ENCODE measurements at regions not wholly inside any gene's neighbourhood (a gene's known extent, or its start where the extent isn't known, plus 50 kb on each side); places are given as distances from the start of the nearest gene placed in this dataset.
"Not testable (repeated sequence)": the region's sequence is repeated elsewhere in the genome, so short reads cannot be mapped to it uniquely, and the experiment has no call there.

DNA sequence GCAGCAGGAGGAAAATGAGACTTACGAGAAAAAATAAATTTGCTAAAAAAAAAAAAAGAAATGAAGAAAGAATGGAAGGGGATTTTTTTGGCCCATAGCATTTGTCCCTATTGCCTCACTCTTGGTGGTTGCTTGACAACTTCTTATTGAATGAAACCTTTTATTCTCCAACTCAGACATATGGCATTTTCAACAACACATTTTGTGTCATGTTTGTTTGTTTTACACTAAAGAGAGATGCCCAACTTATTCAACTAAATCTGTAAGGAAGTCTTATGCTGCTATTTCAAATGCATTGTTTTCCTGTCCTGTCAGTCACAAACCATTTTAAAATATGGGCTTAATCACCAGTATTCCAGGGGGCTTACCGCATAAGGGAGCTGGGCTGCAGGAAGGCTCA is 409.1 kb upstream of the TENM3 start:
- 94 to 100% methylated on average over 2 of the region's 2 CpGs for WGBS, 2 experiments (ENCODE audit: insufficient coverage in 2 of 2)
- Histone ChIP-seq H3K36me3 (ENCODE audit: control insufficient read depth, insufficient read depth, low read length) (no peaks in the 10 kb centered on the region), H3K27ac (ENCODE audit: low read depth, low read length, severe bottlenecking) (no peak overlapping the region), H3K9me3 (ENCODE audit: control insufficient read depth, low read length) (no peaks in the 10 kb centered on the region), H3K4me3 (ENCODE audit: extremely low read depth, insufficient read depth, low read length, poor library complexity, severe bottlenecking) (no peak overlapping the region), H3K4me1 (ENCODE audit: control insufficient read depth, insufficient read depth, low read length, poor library complexity, severe bottlenecking) (no peaks in the 10 kb centered on the region)

DNA sequence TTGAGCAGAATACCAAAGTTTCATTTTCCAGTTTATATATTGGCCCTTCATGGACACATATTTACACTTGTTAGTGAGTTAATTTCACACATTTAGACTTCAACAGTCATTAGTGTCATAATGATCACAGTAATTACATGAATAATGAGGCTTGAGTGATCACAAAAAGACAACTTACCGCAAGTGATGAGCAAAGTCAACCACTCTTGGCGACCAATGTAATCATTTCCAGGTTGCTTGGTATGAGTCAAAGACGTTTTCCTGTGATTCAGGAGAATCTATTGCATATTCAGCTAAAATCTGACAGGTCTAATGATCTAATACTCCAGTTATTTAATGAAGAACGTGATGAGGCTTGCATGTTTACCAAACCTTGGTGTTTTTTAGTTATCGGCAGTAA is 407.9 kb upstream of the TENM3 start:
- no peaks in the 10 kb centered on the region for H3K4me1 ChIP-seq (ENCODE audit: control insufficient read depth, insufficient read depth, low read length, poor library complexity, severe bottlenecking)
- H3K4me3 ChIP-seq (ENCODE audit: extremely low read depth, insufficient read depth, low read length, poor library complexity, severe bottlenecking), result no peak overlapping the region
- H3K36me3 ChIP-seq (ENCODE audit: control insufficient read depth, insufficient read depth, low read length), result no peaks in the 10 kb centered on the region
- no peak overlapping the region for H3K27ac ChIP-seq (ENCODE audit: low read depth, low read length, severe bottlenecking)
- no peaks in the 10 kb centered on the region for H3K9me3 ChIP-seq (ENCODE audit: control insufficient read depth, low read length)
- 59 to 88% methylated on average over 2 to 3 of the region's 5 CpGs for WGBS, 2 experiments (ENCODE audit: insufficient coverage in 2 of 2)

DNA sequence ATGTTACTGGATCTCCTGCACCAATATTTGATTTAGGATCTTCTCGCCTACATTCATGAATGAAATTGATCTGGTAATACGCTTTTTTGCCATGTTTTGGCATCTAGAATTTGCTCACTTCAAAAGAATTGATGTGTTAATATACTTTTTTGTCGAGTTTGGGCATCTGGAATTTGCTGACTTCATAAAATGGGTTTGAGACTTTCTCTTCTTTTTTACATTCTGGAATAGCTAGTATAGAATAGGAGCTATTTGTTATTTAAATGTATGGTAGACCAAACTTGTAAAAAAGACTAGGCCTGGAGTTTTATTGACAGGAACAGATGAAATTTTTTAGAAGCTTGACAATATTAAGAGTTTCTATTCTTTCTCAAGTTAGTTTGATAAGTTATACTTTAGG is 404.9 kb upstream of the TENM3 start:
- Histone ChIP-seq H3K9me3 (ENCODE audit: control insufficient read depth, low read length) (no peaks in the 10 kb centered on the region), H3K36me3 (ENCODE audit: control insufficient read depth, insufficient read depth, low read length) (no peaks in the 10 kb centered on the region), H3K4me1 (ENCODE audit: control insufficient read depth, insufficient read depth, low read length, poor library complexity, severe bottlenecking) (no peaks in the 10 kb centered on the region), H3K4me3 (ENCODE audit: extremely low read depth, insufficient read depth, low read length, poor library complexity, severe bottlenecking) (no peak overlapping the region), H3K27ac (ENCODE audit: low read depth, low read length, severe bottlenecking) (no peak overlapping the region)
- 77% methylated on average over 2 of the region's 3 CpGs; no CpG with 5 or more reads in 1 of the 2 experiments for WGBS, 2 experiments (ENCODE audit: insufficient coverage in 2 of 2)

DNA sequence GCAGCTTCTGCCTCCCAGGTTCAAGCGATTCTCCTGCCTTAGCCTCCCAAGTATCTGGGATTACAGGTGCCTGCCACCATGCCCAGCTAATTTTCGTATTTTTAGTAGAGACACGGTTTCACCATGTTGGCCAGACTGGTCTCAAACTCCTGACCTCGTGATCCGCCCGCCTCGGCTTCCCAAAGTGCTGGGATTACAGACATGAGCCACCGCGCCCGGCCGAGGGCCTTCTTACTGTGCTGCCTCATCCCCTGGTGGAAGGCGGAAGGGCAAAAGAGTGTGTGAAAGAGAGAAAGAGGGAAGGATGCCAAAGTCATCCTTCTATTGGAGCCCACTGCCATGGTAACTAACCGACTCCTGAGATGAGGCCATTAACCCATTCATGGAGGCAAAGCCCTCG is 399.4 kb upstream of the TENM3 start:
- not testable (repeated sequence) for H3K36me3 ChIP-seq (ENCODE audit: control insufficient read depth, insufficient read depth, low read length); H3K4me1 ChIP-seq (ENCODE audit: control insufficient read depth, insufficient read depth, low read length, poor library complexity, severe bottlenecking); H3K9me3 ChIP-seq (ENCODE audit: control insufficient read depth, low read length); H3K27ac ChIP-seq (ENCODE audit: low read depth, low read length, severe bottlenecking); H3K4me3 ChIP-seq (ENCODE audit: extremely low read depth, insufficient read depth, low read length, poor library complexity, severe bottlenecking)
- WGBS, 2 experiments (ENCODE audit: insufficient coverage in 2 of 2), result 88 to 93% methylated on average over 8 to 13 of the region's 14 CpGs

DNA sequence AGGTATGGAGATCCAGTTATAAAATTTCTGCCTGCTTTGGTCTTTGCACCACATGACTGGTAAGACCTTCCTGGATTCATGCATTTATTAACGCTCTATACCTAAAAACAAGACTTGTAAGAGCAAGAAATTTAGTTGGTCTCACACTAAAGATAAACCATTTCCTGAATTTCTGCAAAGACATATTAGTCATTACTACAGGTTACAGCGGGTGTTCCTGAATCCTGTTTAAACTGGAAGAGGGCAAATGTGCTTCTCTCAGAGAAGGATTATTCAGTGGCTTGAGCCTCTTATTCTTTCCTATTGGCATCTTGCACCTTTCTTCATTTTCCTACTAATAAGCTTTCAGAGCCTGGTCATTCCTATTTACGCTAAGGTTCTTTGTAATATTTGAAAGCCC is 397.6 kb upstream of the TENM3 start:
- 100% methylated on average over 3 of the region's 3 CpGs; no CpG with 5 or more reads in 1 of the 2 experiments for WGBS, 2 experiments (ENCODE audit: insufficient coverage in 2 of 2)

DNA sequence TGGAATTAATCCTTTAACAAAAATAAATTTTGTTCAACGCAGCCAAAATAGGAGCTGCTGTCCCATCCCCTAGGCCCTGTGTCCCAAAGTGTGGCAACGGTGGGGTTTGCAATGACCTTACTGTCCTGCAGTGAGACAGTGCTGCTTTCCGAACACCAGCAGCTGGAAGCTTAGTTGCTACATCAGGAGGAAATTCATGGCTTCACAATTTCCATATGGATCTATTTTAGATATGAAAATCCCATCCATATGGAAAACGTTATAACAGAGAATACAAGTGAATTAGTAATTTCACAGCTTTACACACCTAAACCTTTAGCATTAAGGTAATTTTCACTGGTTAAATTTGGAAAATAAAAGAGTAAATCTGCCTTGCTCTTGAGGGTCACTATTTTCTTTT is 396.3 kb upstream of the TENM3 start:
- H3K4me3 ChIP-seq (ENCODE audit: extremely low read depth, insufficient read depth, low read length, poor library complexity, severe bottlenecking), result no peak overlapping the region
- no peaks in the 10 kb centered on the region for H3K9me3 ChIP-seq (ENCODE audit: control insufficient read depth, low read length)
- no peaks in the 10 kb centered on the region for H3K36me3 ChIP-seq (ENCODE audit: control insufficient read depth, insufficient read depth, low read length)
- 60 to 85% methylated on average over 1 to 2 of the region's 4 CpGs for WGBS, 2 experiments (ENCODE audit: insufficient coverage in 2 of 2)
- no peaks in the 10 kb centered on the region for H3K4me1 ChIP-seq (ENCODE audit: control insufficient read depth, insufficient read depth, low read length, poor library complexity, severe bottlenecking)
- no peak overlapping the region for H3K27ac ChIP-seq (ENCODE audit: low read depth, low read length, severe bottlenecking)

More for the DNA sequence above, 397.6 kb upstream of the TENM3 start:
- Histone ChIP-seq H3K4me1 (ENCODE audit: control insufficient read depth, insufficient read depth, low read length, poor library complexity, severe bottlenecking) (no peaks in the 10 kb centered on the region), H3K9me3 (ENCODE audit: control insufficient read depth, low read length) (no peaks in the 10 kb centered on the region), H3K36me3 (ENCODE audit: control insufficient read depth, insufficient read depth, low read length) (no peaks in the 10 kb centered on the region), H3K4me3 (ENCODE audit: extremely low read depth, insufficient read depth, low read length, poor library complexity, severe bottlenecking) (no peak overlapping the region), H3K27ac (ENCODE audit: low read depth, low read length, severe bottlenecking) (no peak overlapping the region)

DNA sequence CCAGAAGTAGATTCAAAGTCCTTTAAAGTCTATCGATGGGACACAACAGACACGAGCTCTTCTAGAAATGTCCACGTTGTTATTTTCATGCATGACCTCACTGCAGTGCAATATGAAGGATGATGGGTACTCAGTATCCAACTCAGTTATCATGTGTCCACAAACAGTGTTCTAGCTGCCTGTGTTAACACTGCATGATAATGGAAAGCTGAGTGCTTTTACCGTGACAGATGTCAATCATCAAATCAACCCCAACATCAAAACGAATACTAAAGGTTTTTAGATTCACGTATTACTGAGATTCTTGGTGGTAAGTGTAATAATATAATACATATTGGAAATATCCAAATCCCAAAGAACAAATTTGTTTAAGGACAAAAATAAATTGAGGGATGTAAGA is 394.8 kb upstream of the TENM3 start:
- 86 to 97% methylated on average over 3 of the region's 6 CpGs for WGBS, 2 experiments (ENCODE audit: insufficient coverage in 2 of 2)
- no peaks in the 10 kb centered on the region for H3K4me1 ChIP-seq (ENCODE audit: control insufficient read depth, insufficient read depth, low read length, poor library complexity, severe bottlenecking)
- no peak overlapping the region for H3K4me3 ChIP-seq (ENCODE audit: extremely low read depth, insufficient read depth, low read length, poor library complexity, severe bottlenecking)
- no peaks in the 10 kb centered on the region for H3K9me3 ChIP-seq (ENCODE audit: control insufficient read depth, low read length)
- H3K27ac ChIP-seq (ENCODE audit: low read depth, low read length, severe bottlenecking), result no peak overlapping the region
- H3K36me3 ChIP-seq (ENCODE audit: control insufficient read depth, insufficient read depth, low read length), result no peaks in the 10 kb centered on the region

DNA sequence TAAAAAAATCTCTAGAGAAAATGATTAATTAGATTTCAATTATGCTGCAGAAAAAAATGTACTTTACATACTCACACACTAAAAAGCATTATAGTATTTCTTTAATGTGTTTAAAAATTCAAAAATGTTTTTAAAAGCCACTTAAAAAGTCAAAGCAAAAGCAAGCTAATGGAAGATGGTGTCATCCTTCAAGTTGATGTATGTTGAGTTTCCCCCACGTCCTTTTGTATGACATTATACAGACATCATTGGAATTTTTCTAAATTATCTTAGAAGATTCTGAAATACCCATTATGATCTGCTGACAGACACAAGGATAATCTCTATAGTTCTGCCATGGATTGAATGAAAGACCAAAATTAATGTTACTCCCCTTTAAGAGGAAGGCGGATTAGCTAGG is 393.7 kb upstream of the TENM3 start:
- whole genome bisulfite sequencing, 2 experiments (ENCODE audit: insufficient coverage in 2 of 2), result 100% methylated on average over 1 of the region's 2 CpGs; no CpG with 5 or more reads in 1 of the 2 experiments
- no peaks in the 10 kb centered on the region for H3K9me3 ChIP-seq (ENCODE audit: control insufficient read depth, low read length)
- no peaks in the 10 kb centered on the region for H3K36me3 ChIP-seq (ENCODE audit: control insufficient read depth, insufficient read depth, low read length)
- H3K4me1 ChIP-seq (ENCODE audit: control insufficient read depth, insufficient read depth, low read length, poor library complexity, severe bottlenecking), result no peaks in the 10 kb centered on the region
- H3K4me3 ChIP-seq (ENCODE audit: extremely low read depth, insufficient read depth, low read length, poor library complexity, severe bottlenecking), result no peak overlapping the region
- no peak overlapping the region for H3K27ac ChIP-seq (ENCODE audit: low read depth, low read length, severe bottlenecking)

DNA sequence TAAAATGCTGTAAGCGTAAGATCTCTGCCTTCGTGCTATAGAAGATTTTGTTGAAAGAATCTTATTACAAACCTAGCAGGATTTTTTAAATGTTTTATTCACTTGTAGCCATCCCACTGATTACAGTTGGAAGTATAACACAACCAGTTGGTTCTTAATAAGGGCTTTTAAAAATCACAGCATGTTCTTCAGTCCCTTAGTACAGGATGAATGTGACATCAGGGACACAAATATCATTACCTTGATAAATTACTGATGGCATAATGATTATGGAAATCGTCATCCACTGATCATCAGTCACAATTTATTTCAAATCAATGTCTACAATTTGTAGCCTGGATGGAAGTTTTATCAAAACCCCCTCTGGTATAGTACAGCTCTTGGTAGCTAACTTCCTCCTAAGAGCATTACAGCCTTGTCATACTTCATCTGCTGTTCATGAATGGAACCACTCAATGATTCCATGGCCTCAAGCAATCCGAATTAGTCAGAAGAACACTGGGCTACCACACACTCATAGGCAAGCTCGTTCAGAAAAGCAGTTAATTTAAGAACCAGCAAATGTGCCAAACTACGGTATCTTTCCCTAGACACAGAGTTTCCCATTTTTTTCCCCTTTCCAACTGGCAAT is 389.2 kb upstream of the TENM3 start:
- no peaks in the 10 kb centered on the region for H3K4me1 ChIP-seq (ENCODE audit: control insufficient read depth, insufficient read depth, low read length, poor library complexity, severe bottlenecking)
- 71 to 91% methylated on average over 1 of the region's 6 CpGs for WGBS, 2 experiments (ENCODE audit: insufficient coverage in 2 of 2)

DNA sequence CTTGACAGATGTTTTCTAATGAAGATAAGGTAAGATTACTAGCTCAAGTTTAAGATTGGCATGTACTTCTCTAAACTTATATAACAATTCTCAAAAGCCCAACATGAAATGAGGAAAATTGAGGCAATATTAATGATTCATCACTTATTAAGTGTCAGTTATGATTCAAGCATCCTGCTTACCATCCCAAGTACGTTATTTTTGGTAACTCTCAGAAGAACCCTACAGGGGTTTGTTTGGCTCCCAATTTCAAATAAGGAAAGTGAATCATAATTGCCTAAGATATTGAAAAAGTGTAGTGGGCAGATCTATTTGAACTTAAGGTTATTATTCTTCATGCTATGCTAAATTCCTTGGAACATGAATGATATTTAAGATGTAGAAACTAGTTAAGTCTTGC is 387.9 kb upstream of the TENM3 start:
- WGBS, 2 experiments (ENCODE audit: insufficient coverage in 2 of 2), result no CpG with 5 or more reads among the region's 1 CpG

More for the DNA sequence above, 389.2 kb upstream of the TENM3 start:
- Histone ChIP-seq H3K27ac (ENCODE audit: low read depth, low read length, severe bottlenecking) (no peak overlapping the region), H3K9me3 (ENCODE audit: control insufficient read depth, low read length) (no peaks in the 10 kb centered on the region), H3K4me3 (ENCODE audit: extremely low read depth, insufficient read depth, low read length, poor library complexity, severe bottlenecking) (no peak overlapping the region), H3K36me3 (ENCODE audit: control insufficient read depth, insufficient read depth, low read length) (no peaks in the 10 kb centered on the region)

DNA sequence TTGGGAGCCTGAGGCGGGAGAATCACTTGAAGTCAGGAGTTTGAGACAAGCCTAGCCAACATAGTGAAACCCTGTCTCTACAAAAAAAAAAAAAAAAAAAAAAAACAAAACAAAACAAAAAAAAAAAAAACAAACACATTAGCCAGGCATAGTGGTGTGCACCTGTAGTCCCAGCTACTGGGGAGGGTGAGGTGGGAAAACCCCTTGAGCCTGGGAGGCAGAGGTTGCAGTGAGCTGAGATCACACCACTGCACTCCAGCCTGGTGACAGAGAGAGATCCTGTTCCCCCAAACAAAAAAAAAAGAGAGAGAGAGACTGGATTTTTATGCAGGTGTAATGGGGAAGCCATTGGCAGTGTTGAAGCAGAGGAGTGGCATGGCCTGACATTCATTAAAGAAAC is 385.7 kb upstream of the TENM3 start:
- H3K36me3 ChIP-seq (ENCODE audit: control insufficient read depth, insufficient read depth, low read length); H3K4me1 ChIP-seq (ENCODE audit: control insufficient read depth, insufficient read depth, low read length, poor library complexity, severe bottlenecking); H3K4me3 ChIP-seq (ENCODE audit: extremely low read depth, insufficient read depth, low read length, poor library complexity, severe bottlenecking); H3K9me3 ChIP-seq (ENCODE audit: control insufficient read depth, low read length); H3K27ac ChIP-seq (ENCODE audit: low read depth, low read length, severe bottlenecking): not testable (repeated sequence)
- 80% methylated on average over 1 of the region's 1 CpG; no CpG with 5 or more reads in 1 of the 2 experiments for WGBS, 2 experiments (ENCODE audit: insufficient coverage in 2 of 2)

More for the DNA sequence above, 387.9 kb upstream of the TENM3 start:
- no peak overlapping the region for H3K27ac ChIP-seq (ENCODE audit: low read depth, low read length, severe bottlenecking)
- no peaks in the 10 kb centered on the region for H3K4me1 ChIP-seq (ENCODE audit: control insufficient read depth, insufficient read depth, low read length, poor library complexity, severe bottlenecking)
- H3K9me3 ChIP-seq (ENCODE audit: control insufficient read depth, low read length), result no peaks in the 10 kb centered on the region
- H3K36me3 ChIP-seq (ENCODE audit: control insufficient read depth, insufficient read depth, low read length), result no peaks in the 10 kb centered on the region
- no peak overlapping the region for H3K4me3 ChIP-seq (ENCODE audit: extremely low read depth, insufficient read depth, low read length, poor library complexity, severe bottlenecking)

All from mesodermal cell (in vitro differentiated cells).